Mesenchymal stem cell (in vitro differentiated cells and primary cell): ENCODE measurements at regions not wholly inside any gene's neighbourhood (a gene's known extent, or its start where the extent isn't known, plus 50 kb on each side); places are given as distances from the start of the nearest gene placed in this dataset.

Experiments used
- DNase-seq: peaks from one replicate; pipeline ENCODE4 v3.0.0-alpha.2; 2013
- H2AFZ ChIP-seq: one replicate; pipeline ENCODE4 v1.6.1; 2013; ENCODE audit warnings: low read depth, mild to moderate bottlenecking, control low read depth, inconsistent platforms, low read length, moderate library complexity
- H2AK5ac ChIP-seq: 2 replicates; pipeline ENCODE4 v1.6.1; 2013; ENCODE audit warnings: low read length, moderate library complexity, mild to moderate bottlenecking, inconsistent platforms; ENCODE audit not compliant: severe bottlenecking
- H2BK120ac ChIP-seq: one replicate; pipeline ENCODE4 v1.6.1; 2013; ENCODE audit warnings: low read depth, mild to moderate bottlenecking, inconsistent platforms, low read length, moderate library complexity
- H2BK12ac ChIP-seq, 2 experiments: one replicate each; pipeline ENCODE4 v1.6.1; 2013; ENCODE audit warnings: inconsistent platforms in 2 of 2, low read length in 2 of 2, mild to moderate bottlenecking in 2 of 2, moderate library complexity in 2 of 2, control low read depth in 1 of 2
- H2BK15ac ChIP-seq: one replicate; pipeline ENCODE4 v1.6.1; 2013; ENCODE audit warnings: mild to moderate bottlenecking, low read depth, inconsistent platforms; ENCODE audit not compliant: poor library complexity, severe bottlenecking
- H2BK5ac ChIP-seq: 2 replicates; pipeline ENCODE4 v1.6.1; 2013; ENCODE audit warnings: low read depth, mild to moderate bottlenecking, low read length, control low read depth, inconsistent platforms; ENCODE audit not compliant: poor library complexity, severe bottlenecking
- H3K14ac ChIP-seq, 2 experiments: one replicate each; pipeline ENCODE4 v1.6.1; 2013; ENCODE audit warnings: inconsistent platforms in 2 of 2, low read length in 2 of 2, control low read depth in 1 of 2, mild to moderate bottlenecking in 1 of 2, moderate library complexity in 1 of 2
- H3K18ac ChIP-seq, 2 experiments: one replicate each; pipeline ENCODE4 v1.6.1; 2013; ENCODE audit warnings: inconsistent platforms in 2 of 2, low read length in 2 of 2, control low read depth in 1 of 2, low read depth in 1 of 2, mild to moderate bottlenecking in 1 of 2
- H3K23ac ChIP-seq, 2 experiments: one replicate each; pipeline ENCODE4 v1.6.1; 2013; ENCODE audit warnings: inconsistent platforms in 2 of 2, low read length in 2 of 2, mild to moderate bottlenecking in 2 of 2, moderate library complexity in 2 of 2, control low read depth in 1 of 2
- H3K27ac ChIP-seq: 2 replicates; pipeline ENCODE4 v1.5.1; 2013; ENCODE audit warnings: mild to moderate bottlenecking, moderate library complexity, low read length, control low read depth, inconsistent platforms; ENCODE audit not compliant: poor library complexity, severe bottlenecking
- H3K27me3 ChIP-seq, 2 experiments: 2 replicates each; pipeline versions ENCODE4 v1.6.1 to v1.7.0; 2013; ENCODE audit warnings: low read length in 2 of 2, mild to moderate bottlenecking in 2 of 2, moderate library complexity in 2 of 2, control low read depth in 1 of 2, inconsistent platforms in 1 of 2; ENCODE audit not compliant: control insufficient read depth in 1 of 2, insufficient read depth in 1 of 2
- H3K36me3 ChIP-seq, 2 experiments: 2 replicates each; pipeline versions ENCODE4 v1.6.1 to v1.7.0; 2013; ENCODE audit warnings: low read length in 2 of 2, control low read depth in 1 of 2, inconsistent platforms in 1 of 2, low read depth in 1 of 2, mild to moderate bottlenecking in 1 of 2; ENCODE audit not compliant: insufficient read depth in 2 of 2, control insufficient read depth in 1 of 2
- H3K4ac ChIP-seq, 2 experiments: one replicate each; pipeline ENCODE4 v1.6.1; 2013; ENCODE audit warnings: inconsistent platforms in 2 of 2, low read length in 2 of 2, mild to moderate bottlenecking in 2 of 2, moderate library complexity in 2 of 2, control low read depth in 1 of 2, low read depth in 1 of 2
- H3K4me1 ChIP-seq: 2 replicates; pipeline ENCODE4 v1.6.1; 2013; ENCODE audit warnings: low read depth, low read length, control low read depth; ENCODE audit not compliant: control insufficient read depth, insufficient read depth
- H3K4me2 ChIP-seq: 2 replicates; pipeline ENCODE4 v1.6.1; 2013; ENCODE audit warnings: low read length, mild to moderate bottlenecking, inconsistent platforms; ENCODE audit not compliant: poor library complexity, severe bottlenecking
- H3K4me3 ChIP-seq, 2 experiments: 2 replicates each; pipeline versions ENCODE4 v1.5.1 to v1.7.0; 2013; ENCODE audit warnings: low read length in 2 of 2, mild to moderate bottlenecking in 2 of 2, control low read depth in 1 of 2, low read depth in 1 of 2; ENCODE audit not compliant: insufficient read depth in 1 of 2
- H3K79me1 ChIP-seq: replicated peaks from 2 replicates; pipeline ENCODE4 v1.6.1; 2013; ENCODE audit warnings: mild to moderate bottlenecking, control low read depth, low read length, inconsistent platforms; ENCODE audit not compliant: poor library complexity, severe bottlenecking
- H3K9ac ChIP-seq: 2 replicates; pipeline ENCODE4 v1.7.0; 2013; ENCODE audit warnings: mild to moderate bottlenecking, low read length, moderate library complexity
- H3K9me3 ChIP-seq: 2 replicates; pipeline ENCODE4 v1.7.0; 2013; ENCODE audit warnings: mild to moderate bottlenecking, low read length; ENCODE audit not compliant: control insufficient read depth
- H4K8ac ChIP-seq: one replicate; pipeline ENCODE4 v1.6.1; 2013; ENCODE audit warnings: inconsistent platforms, mild to moderate bottlenecking, low read length, moderate library complexity
- H4K91ac ChIP-seq: one replicate; pipeline ENCODE4 v1.6.1; 2013; ENCODE audit warnings: mild to moderate bottlenecking, low read length, inconsistent platforms
- WGBS: methylation state at CpG from one replicate; pipeline ENCODE4 v1.1.7; 2013; ENCODE audit warnings: mixed read lengths; 5-methylcytosine and 5-hydroxymethylcytosine counted together

DNA sequence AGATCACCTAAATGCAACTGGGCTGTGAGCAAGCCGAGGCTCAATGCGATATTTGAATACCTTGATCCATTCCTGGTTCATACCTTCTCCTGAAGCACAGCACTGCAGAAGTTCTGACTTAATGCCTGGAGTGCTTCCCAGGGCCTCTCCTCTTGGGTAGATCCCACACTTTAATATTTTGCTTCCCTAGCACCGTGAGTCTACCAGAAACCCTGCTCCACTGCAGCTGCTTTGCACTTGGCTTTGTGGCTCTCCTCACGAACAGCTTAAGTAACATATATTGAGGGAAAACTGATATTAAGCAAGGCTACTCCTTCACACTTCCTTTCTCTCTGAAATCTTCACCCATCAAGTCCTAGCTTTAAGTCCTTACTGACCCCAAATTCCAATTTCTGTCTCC, 51.6 kb upstream of the C13orf42 start:
- H2BK5ac ChIP-seq = no peak overlapping the region
- H4K8ac ChIP-seq = no peak overlapping the region
- H3K9ac ChIP-seq = no peak overlapping the region
- H2BK15ac ChIP-seq = no peak overlapping the region
- H3K9me3 ChIP-seq = no peaks in the 10 kb centered on the region
- no peak overlapping the region for H3K18ac ChIP-seq
- 87% methylated on average over 4 of the region's 4 CpGs for WGBS
- no peak overlapping the region for H3K14ac ChIP-seq
- no peak overlapping the region for H2BK12ac ChIP-seq
- H2AK5ac ChIP-seq = no peak overlapping the region
- no peak overlapping the region for H3K4me2 ChIP-seq
- H3K27ac ChIP-seq = no peak overlapping the region
- no peaks in the 10 kb centered on the region for H3K79me1 ChIP-seq
- no peak overlapping the region for H3K4me3 ChIP-seq
- no peaks in the 10 kb centered on the region for H3K36me3 ChIP-seq
- no peak overlapping the region for H2AFZ ChIP-seq
- H4K91ac ChIP-seq = no peak overlapping the region
- no peak for DNase-seq
- H2BK120ac ChIP-seq = no peak overlapping the region
- H3K4me1 ChIP-seq = peaks cover 4% of the 10 kb centered on the region
- H3K23ac ChIP-seq = no peak overlapping the region
- peaks cover 9 to 32% of the 10 kb centered on the region in 2 experiments for H3K27me3 ChIP-seq
- no peak overlapping the region for H3K4ac ChIP-seq
